ENCODE measurements at regions not wholly inside any gene's neighbourhood (a gene's known extent, or its start where the extent isn't known, plus 50 kb on each side); places are given as distances from the start of the nearest gene placed in this dataset.

- Histone ChIP-seq H3K27me3 (ENCODE audit: insufficient read depth, poor library complexity, severe bottlenecking) (no peaks in the 10 kb centered on the region), H3K27ac (replicated peaks) (no peak overlapping the region), H3K4me3 (replicated peaks; ENCODE audit: insufficient read depth, low read length) (no peak overlapping the region)
- no peak for DNase-seq (ENCODE audit: low read depth in 1 of 2, low spot score in 1 of 2)
- TF ChIP-seq SPI1 (IDR thresholded peaks at IDR 0.05; ENCODE audit: borderline replicate concordance, low read depth) = no peak
- no peak for TF ChIP-seq REST (IDR thresholded peaks at IDR 0.05; ENCODE audit: insufficient replicate concordance, low read depth)
- no peak for TF ChIP-seq CTCF (IDR thresholded peaks at IDR 0.05; ENCODE audit: insufficient read depth, low read length)
- TF ChIP-seq GABPA (IDR thresholded peaks at IDR 0.05; ENCODE audit: low read depth) = no peak
- TF ChIP-seq POLR2AphosphoS5 (IDR thresholded peaks at IDR 0.05; ENCODE audit: low read depth) = no peak
Observed at GRCh38 chr1:232238009-232238408, 391.9 kb downstream of the SIPA1L2 start.

- H3K4me3 ChIP-seq (replicated peaks; ENCODE audit: insufficient read depth, low read length) = no peak overlapping the region
- H3K27me3 ChIP-seq (ENCODE audit: insufficient read depth, poor library complexity, severe bottlenecking) = peaks cover 3% of the 10 kb centered on the region
- no peak for DNase-seq (ENCODE audit: low read depth in 1 of 2, low spot score in 1 of 2)
- no peak overlapping the region for H3K27ac ChIP-seq (replicated peaks)
- TF ChIP-seq POLR2AphosphoS5 (IDR thresholded peaks at IDR 0.05; ENCODE audit: low read depth) = no peak
- TF ChIP-seq GABPA (IDR thresholded peaks at IDR 0.05; ENCODE audit: low read depth) = no peak
Observed at GRCh38 chr1:232227306-232227705, 402.6 kb downstream of the SIPA1L2 start.

GRCh38 chr1:232226197-232226712 lies 403.7 kb downstream of the SIPA1L2 start:
- H3K27ac ChIP-seq (replicated peaks) = no peak overlapping the region
- peaks cover 3% of the 10 kb centered on the region for H3K27me3 ChIP-seq (ENCODE audit: insufficient read depth, poor library complexity, severe bottlenecking)
- TF ChIP-seq GABPA (IDR thresholded peaks at IDR 0.05; ENCODE audit: low read depth) (no peak), SPI1 (IDR thresholded peaks at IDR 0.05; ENCODE audit: borderline replicate concordance, low read depth) (no peak), CTCF (IDR thresholded peaks at IDR 0.05; ENCODE audit: insufficient read depth, low read length) (no peak), POLR2AphosphoS5 (IDR thresholded peaks at IDR 0.05; ENCODE audit: low read depth) (no peak), REST (IDR thresholded peaks at IDR 0.05; ENCODE audit: insufficient replicate concordance, low read depth) (no peak)
- DNase-seq (ENCODE audit: low read depth in 1 of 2, low spot score in 1 of 2) = no peak
- no peak overlapping the region for H3K4me3 ChIP-seq (replicated peaks; ENCODE audit: insufficient read depth, low read length)

GRCh38 chr1:232225336-232226131 lies 404.4 kb downstream of the SIPA1L2 start:
- no peak for TF ChIP-seq SPI1 (IDR thresholded peaks at IDR 0.05; ENCODE audit: borderline replicate concordance, low read depth)
- TF ChIP-seq GABPA (IDR thresholded peaks at IDR 0.05; ENCODE audit: low read depth) = no peak
- no peak for TF ChIP-seq REST (IDR thresholded peaks at IDR 0.05; ENCODE audit: insufficient replicate concordance, low read depth)
- TF ChIP-seq CTCF (IDR thresholded peaks at IDR 0.05; ENCODE audit: insufficient read depth, low read length) = no peak
- no peak for TF ChIP-seq POLR2AphosphoS5 (IDR thresholded peaks at IDR 0.05; ENCODE audit: low read depth)
- no peak for DNase-seq (ENCODE audit: low read depth in 1 of 2, low spot score in 1 of 2)
- H3K4me3 ChIP-seq (replicated peaks; ENCODE audit: insufficient read depth, low read length) = no peak overlapping the region
- peaks cover 3% of the 10 kb centered on the region for H3K27me3 ChIP-seq (ENCODE audit: insufficient read depth, poor library complexity, severe bottlenecking)
- H3K27ac ChIP-seq (replicated peaks) = no peak overlapping the region
